Activated naive CD4-positive, alpha-beta T cell treated with anti-CD3 and anti-CD28 coated beads, Interleukin-2, amount 10 ng/mL, durations not matched to agents 7 days and 5 days (primary cell): ENCODE measurements at regions not wholly inside any gene's neighbourhood (a gene's known extent, or its start where the extent isn't known, plus 50 kb on each side); places are given as distances from the start of the nearest gene placed in this dataset.
"Not testable (repeated sequence)": the region's sequence is repeated elsewhere in the genome, so short reads cannot be mapped to it uniquely, and the experiment has no call there.

Experiments used
- CTCF ChIA-PET: fragments of 350-600 bp; sonication (Branson Sonifier 250); formaldehyde crosslinking; loops from one replicate; lab custom pipeline; 2021; ENCODE audit warnings: antibody characterized with exemption; lab: Charles Lee
- DNase-seq: peaks from one replicate; pipeline ENCODE4 v3.0.0-alpha.2; 2020
- H3K27ac Mint-ChIP-seq: one replicate; pipeline ENCODE4 v1.8.0; 2021; ENCODE audit warnings: mild to moderate bottlenecking, moderate library complexity, mixed read lengths
- H3K27me3 Mint-ChIP-seq: one replicate; pipeline ENCODE4 v1.8.0; 2021; ENCODE audit warnings: mild to moderate bottlenecking, mixed read lengths
- H3K36me3 Mint-ChIP-seq: one replicate; pipeline ENCODE4 v1.8.0; 2021; ENCODE audit warnings: mixed read lengths
- H3K4me1 Mint-ChIP-seq: one replicate; pipeline ENCODE4 v1.8.0; 2021; ENCODE audit warnings: mixed read lengths
- H3K4me3 Mint-ChIP-seq: one replicate; pipeline ENCODE4 v1.8.0; 2021; ENCODE audit warnings: mild to moderate bottlenecking, moderate library complexity, mixed read lengths
- H3K9me3 Mint-ChIP-seq: one replicate; pipeline ENCODE4 v1.8.0; 2021; ENCODE audit warnings: mixed read lengths

DNA sequence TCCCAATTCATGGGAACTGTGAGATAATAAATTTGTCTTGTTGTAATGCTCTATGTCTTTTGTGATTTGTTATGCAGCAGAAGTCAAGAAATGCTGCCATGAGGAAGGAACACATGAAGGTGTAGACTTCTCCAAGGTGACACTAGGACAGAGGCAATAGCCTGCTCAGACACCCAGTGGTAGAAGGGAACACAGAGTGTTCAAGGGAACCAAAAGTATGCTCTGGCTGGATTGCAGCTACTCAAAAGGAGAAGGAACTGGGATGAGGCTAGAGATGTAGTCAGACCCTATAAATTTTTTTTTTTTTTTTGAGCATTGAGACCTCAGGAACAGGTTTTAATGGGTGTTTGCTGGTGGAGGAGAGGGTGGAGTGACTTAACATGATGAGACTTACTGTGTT, 232.5 kb downstream of the PARP8 start:
- no peaks in the 10 kb centered on the region for H3K4me1 Mint-ChIP-seq
- H3K36me3 Mint-ChIP-seq: no peaks in the 10 kb centered on the region
- no peak for DNase-seq
- no peak overlapping the region for H3K4me3 Mint-ChIP-seq
- no peaks in the 10 kb centered on the region for H3K9me3 Mint-ChIP-seq
- no peak overlapping the region for H3K27ac Mint-ChIP-seq
- CTCF ChIA-PET: no interaction called here
- H3K27me3 Mint-ChIP-seq: no peaks in the 10 kb centered on the region

DNA sequence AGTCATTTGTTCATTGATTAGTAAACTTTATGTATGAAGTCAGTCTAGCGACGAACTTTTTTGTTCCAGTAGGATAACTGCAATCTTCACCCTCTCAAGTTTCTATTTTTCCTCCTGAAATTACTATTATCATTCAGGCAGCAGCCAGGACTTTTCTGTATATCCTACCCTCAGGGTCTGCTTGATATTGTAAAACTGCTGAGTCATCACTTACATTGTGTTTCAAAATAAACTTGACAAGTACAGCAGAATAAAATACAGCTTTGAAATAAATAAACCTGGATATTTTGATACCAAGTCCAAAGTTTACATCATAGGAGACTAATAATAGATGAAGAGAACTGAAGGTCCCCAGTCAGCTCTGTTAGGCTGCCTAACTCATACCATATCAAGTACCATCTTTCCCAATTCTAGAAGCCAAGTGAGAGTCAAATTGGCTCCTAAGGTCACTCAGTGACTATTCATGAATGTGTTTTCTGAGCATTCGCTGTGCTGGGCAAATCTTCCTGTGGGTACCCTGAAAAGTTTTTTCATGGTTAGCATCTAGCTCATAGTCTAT, 234.6 kb downstream of the PARP8 start:
- CTCF ChIA-PET: no interaction called here
- Mint-ChIP-seq H3K9me3 (no peaks in the 10 kb centered on the region), H3K4me3 (no peak overlapping the region)

DNA sequence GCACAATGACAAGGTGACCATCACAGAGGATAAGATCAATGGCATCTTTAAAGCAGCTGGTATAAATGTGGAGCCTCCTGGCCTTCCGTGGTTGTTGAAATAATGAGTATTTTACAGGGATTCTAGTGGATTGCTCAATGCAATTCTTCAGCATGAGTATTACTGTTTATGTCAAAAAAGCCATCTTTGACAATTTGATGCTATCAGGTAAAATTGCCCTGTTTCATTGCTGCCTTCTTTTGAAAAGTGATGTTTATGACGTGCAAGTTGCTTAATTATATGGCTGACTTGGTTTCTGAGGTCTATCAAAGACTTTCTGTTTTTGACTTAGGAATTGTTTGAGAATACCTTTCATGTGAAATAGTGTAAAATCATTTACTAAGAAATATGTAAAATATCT, 237.2 kb downstream of the PARP8 start:
- CTCF ChIA-PET: no interaction called here
- Mint-ChIP-seq H3K9me3 (no peaks in the 10 kb centered on the region), H3K4me3 (no peak overlapping the region), H3K27ac (no peak overlapping the region), H3K27me3 (no peaks in the 10 kb centered on the region), H3K36me3 (no peaks in the 10 kb centered on the region), H3K4me1 (no peaks in the 10 kb centered on the region)
- DNase-seq: no peak

More for the DNA sequence above, 234.6 kb downstream of the PARP8 start:
- Mint-ChIP-seq H3K27ac (no peak overlapping the region), H3K27me3 (no peaks in the 10 kb centered on the region), H3K36me3 (no peaks in the 10 kb centered on the region), H3K4me1 (no peaks in the 10 kb centered on the region)
- DNase-seq: no peak

DNA sequence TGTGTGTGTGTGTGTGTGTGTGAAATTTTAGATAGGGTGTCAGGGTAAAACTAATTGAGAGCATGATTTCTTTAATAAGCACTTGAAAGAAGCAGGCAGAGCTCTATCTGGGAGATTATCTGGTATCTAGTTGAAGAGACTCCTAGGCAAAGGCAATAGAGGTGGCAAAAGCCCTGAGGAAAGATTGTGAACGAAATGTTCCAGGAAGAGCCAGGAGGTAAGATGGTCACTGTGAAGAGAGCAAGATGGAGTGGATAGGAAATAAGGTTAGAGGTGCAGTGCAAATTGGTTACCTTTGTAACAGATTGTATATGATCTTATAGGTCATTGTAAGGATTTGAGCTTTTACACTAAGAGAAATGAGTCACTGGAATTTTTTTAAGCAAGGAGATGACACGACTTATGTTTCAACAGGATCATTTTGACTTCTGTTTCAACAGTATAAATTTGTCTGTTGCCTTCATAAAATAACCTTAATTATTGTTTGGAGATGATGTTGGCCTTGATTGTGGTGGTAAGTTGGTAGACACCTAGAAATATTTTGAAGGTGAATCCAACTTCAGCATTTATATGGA, 239.6 kb downstream of the PARP8 start:
- H3K4me3 Mint-ChIP-seq: no peak overlapping the region
- peaks cover 5% of the 10 kb centered on the region for H3K27me3 Mint-ChIP-seq
- no peaks in the 10 kb centered on the region for H3K9me3 Mint-ChIP-seq
- CTCF ChIA-PET: no interaction called here
- no peaks in the 10 kb centered on the region for H3K4me1 Mint-ChIP-seq
- no peak for DNase-seq
- H3K27ac Mint-ChIP-seq: no peak overlapping the region
- H3K36me3 Mint-ChIP-seq: no peaks in the 10 kb centered on the region

DNA sequence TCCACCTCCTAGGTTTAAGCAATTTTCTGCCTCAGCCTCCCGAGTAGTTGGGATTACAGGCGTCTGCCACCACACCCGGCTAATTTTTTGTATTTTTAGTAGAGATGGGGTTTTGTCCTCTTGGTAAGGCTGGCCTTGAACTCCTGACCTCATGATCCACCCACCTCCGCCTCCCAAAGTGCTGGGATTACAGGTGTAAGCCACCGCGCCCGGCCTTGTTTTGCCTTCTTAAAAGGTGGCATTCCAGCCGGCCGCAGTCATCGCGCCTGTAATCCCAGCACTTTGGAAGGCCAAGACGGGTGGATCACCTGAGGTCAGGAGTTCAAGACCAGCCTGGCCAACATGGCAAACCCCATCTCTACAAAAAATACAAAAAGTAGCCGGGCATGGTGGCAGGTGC, 253.7 kb downstream of the PARP8 start:
- DNase-seq, H3K27ac Mint-ChIP-seq, H3K9me3 Mint-ChIP-seq, CTCF ChIA-PET, H3K27me3 Mint-ChIP-seq, H3K4me1 Mint-ChIP-seq, H3K36me3 Mint-ChIP-seq, H3K4me3 Mint-ChIP-seq: not testable (repeated sequence)

DNA sequence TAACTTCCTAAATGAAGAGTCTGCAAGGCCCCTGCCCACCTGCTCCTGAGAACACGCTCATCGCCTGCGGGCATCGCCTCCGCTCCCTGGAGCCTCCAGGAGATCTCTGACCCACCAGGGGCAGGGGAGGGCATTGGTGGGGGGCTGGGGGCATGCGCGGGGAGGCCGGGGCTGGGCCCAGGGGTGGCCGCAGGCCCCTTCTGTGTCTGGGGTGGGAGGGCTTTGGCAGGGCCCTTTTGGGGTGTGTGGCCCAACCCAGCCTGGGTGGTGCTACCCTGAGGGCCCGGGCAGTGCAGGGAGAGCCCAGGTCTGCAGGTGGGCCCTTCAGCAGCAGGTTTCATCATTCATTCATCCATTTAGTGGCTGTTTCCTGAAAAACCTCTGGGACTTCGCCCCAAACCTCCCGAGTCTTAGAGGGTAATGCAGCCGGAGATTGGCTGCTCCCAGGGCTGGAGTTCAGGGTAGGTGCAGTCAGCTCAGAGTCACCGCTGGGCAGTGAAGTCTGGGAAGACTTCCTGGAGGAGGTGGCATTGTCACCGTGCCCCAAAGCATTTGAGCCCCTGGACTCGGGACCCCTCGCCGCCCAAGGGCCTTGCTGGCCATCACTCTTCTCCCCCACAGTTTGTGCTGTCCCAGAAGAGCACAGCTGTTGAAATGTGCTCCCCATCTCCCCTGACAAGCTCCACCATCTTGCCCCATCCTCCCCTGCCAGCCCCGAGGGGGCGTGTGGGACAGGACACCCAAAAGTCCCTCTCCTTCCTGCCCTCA, 255.1 kb downstream of the PARP8 start:
- no peak for DNase-seq
- H3K27me3 Mint-ChIP-seq: no peaks in the 10 kb centered on the region
- no peaks in the 10 kb centered on the region for H3K4me1 Mint-ChIP-seq
- CTCF ChIA-PET: no interaction called here
- H3K9me3 Mint-ChIP-seq: no peaks in the 10 kb centered on the region
- no peak overlapping the region for H3K27ac Mint-ChIP-seq
- no peaks in the 10 kb centered on the region for H3K36me3 Mint-ChIP-seq
- no peak overlapping the region for H3K4me3 Mint-ChIP-seq

DNA sequence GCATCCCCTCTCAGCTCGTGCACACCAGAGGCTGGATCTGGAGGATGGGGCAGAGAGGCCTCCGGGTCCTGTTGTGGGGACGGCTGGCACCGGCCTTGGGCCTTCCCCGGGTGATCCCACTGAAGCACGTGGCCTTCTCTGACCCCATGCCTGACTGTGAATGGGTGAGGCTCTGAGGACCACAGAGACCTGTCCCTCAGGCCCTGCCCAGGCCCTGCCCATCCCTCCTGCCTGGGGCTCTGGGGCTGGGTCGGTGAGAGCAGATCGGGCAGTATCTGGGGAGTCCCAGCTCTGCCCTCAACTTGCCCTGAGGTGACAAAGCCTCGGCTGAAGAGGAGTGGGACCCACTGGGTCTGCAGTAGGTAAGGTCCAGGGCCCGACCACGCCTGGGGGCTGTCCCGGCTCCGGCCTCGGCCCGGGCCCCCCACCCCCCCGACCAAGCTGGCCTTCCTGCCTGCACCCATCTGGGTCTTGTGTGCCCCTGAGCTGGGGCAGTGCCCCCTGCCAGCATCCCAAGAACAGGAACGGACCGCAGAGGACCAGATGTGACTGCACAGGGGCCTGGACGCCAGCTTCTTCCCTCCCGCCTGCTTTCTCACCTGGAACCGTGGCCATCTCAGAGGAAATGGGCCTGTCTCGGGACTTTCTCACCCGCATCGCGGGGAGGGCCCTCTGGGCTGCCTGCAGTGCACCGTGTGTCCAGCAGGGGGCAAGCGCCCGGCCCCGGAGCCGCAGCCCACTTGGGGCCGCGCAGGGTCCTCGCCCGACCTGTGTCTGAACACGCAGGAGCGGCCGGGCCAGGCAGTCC, 255.9 kb downstream of the PARP8 start:
- H3K4me1 Mint-ChIP-seq, CTCF ChIA-PET, H3K4me3 Mint-ChIP-seq, H3K27me3 Mint-ChIP-seq, H3K9me3 Mint-ChIP-seq, DNase-seq, H3K27ac Mint-ChIP-seq, H3K36me3 Mint-ChIP-seq: not testable (repeated sequence)

DNA sequence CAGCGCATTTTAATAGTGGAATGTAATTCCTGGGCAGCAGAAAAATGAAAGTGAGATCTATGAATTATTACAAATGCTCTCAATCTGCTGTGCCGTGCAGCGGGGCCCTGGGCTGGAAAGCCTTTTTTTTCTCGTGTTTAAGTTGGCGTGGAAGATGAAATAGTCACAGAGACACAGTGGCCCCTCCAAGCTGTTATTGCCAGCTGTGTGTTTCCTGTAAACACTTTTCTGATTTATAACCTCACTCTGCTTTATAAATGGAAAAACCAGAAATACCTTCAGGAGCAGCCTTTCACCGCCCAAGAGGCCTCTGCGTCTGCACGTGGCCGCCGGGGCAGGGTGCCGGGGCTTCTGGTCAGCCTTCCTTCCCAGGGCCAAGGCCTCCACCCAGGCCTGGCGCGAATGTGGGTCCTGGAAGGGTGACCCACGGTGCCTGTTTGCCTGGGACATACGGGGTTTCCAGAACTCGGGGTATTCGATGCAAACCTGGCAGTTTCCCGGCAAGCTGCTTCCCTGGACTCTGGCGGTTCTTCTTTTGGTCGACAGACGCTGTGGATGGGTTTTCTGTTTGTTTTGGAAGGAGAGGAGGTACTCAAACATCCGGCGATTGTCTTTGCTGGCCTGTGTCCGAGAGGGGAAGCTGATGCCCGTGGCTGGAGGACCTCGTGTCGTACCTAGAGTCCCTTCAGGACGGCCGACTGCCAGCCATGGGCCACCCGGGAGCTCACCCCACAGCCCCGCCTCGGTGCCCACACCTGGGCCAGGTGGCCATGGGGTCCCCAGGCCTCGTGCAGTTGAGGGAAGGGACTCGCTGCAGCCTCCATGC, 256.7 kb downstream of the PARP8 start:
- no peaks in the 10 kb centered on the region for H3K27me3 Mint-ChIP-seq
- H3K9me3 Mint-ChIP-seq: no peaks in the 10 kb centered on the region
- no peaks in the 10 kb centered on the region for H3K4me1 Mint-ChIP-seq
- DNase-seq: no peak
- no peaks in the 10 kb centered on the region for H3K36me3 Mint-ChIP-seq
- H3K27ac Mint-ChIP-seq: no peak overlapping the region
- H3K4me3 Mint-ChIP-seq: no peak overlapping the region
- CTCF ChIA-PET: no interaction called here

DNA sequence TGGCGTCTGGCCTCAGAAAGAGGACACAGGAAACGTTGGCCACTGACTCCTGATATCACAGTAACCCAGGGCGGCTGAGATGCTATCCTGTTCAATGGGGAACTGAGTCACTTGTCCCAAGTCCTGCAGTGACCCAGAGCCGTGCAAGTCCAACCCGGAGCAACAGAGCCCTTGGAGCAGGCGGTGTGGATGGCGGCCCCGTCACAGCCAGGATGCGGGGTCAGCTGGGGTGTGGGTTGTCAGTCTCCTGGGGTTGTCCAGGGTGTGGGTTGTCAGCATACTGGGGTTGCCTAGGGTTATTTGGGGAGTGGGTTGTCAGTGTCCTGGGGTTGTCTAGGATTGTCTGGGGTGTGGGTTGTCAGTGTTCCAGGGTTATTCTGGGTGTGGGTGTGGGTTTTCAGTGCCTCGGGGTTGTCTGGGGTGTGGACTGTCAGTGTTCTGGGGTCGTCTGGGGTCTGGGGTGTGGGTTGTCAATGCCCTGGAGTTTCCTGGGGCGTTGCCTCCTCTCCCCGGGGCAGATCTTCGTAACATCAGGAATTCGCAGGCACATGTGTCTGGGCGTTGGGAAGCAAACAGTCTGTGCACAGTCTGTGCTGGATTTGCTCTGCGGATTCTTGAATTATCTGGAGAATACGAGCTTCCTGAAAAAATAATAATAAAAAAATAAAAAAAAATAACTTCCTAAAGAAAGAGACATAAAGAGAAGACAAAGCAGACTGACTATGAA, 257.5 kb downstream of the PARP8 start:
- DNase-seq: no peak
- H3K9me3 Mint-ChIP-seq: no peaks in the 10 kb centered on the region
- no peaks in the 10 kb centered on the region for H3K36me3 Mint-ChIP-seq
- H3K27me3 Mint-ChIP-seq: no peaks in the 10 kb centered on the region
- no peak overlapping the region for H3K27ac Mint-ChIP-seq
- no peaks in the 10 kb centered on the region for H3K4me1 Mint-ChIP-seq
- CTCF ChIA-PET: no interaction called here
- no peak overlapping the region for H3K4me3 Mint-ChIP-seq

DNA sequence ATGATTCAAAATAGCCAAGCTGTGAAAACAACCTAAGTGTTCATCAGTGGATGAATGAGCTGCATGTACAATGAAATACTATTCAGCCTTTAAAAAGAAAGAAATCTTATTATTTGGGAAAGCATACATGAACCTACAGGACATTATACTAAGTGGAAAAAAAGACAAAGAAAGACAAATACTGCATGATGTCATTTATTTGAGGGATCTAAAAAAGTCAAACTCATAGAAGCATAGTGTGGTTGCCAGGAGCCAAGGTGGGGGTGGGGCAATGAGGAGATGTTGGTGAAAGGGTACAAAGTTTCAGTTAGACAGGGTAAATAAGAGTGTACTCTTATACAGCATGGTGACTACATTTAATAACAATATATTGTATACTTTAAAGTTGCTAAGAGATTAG, 261.5 kb downstream of the PARP8 start:
- H3K27me3 Mint-ChIP-seq: no peaks in the 10 kb centered on the region
- no peak overlapping the region for H3K27ac Mint-ChIP-seq
- no peaks in the 10 kb centered on the region for H3K9me3 Mint-ChIP-seq
- CTCF ChIA-PET: no interaction called here
- no peak overlapping the region for H3K4me3 Mint-ChIP-seq
- H3K4me1 Mint-ChIP-seq: no peaks in the 10 kb centered on the region
- no peaks in the 10 kb centered on the region for H3K36me3 Mint-ChIP-seq
- no peak for DNase-seq

DNA sequence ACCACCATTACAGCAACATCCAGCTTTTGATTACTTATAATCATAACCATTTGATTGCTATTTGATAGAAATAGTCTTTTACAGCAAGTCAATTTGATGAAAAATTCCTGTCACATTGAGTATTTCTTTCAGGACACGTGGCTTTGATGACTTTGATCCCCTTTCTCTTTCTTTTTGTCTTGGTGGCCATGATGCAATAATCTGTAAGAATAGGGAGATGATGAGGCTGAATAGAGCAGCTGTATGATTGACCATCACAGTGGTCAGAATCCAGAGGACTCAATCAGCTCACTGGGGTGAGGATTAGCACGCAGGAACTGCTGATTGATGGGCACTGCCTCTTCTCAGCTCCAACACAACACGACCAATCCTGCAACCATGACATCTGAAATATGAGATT, 262.7 kb downstream of the PARP8 start:
- H3K9me3 Mint-ChIP-seq: no peaks in the 10 kb centered on the region
- CTCF ChIA-PET: interaction anchor here (0.6 to 1.3 kb wide), 2 partner anchors 9 to 410 kb away, joined by 3 read pairs; no protein-coding TSS in a partner anchor
- H3K4me1 Mint-ChIP-seq: no peaks in the 10 kb centered on the region
- no peaks in the 10 kb centered on the region for H3K36me3 Mint-ChIP-seq
- no peak for DNase-seq
- no peak overlapping the region for H3K27ac Mint-ChIP-seq
- no peak overlapping the region for H3K4me3 Mint-ChIP-seq
- no peaks in the 10 kb centered on the region for H3K27me3 Mint-ChIP-seq

DNA sequence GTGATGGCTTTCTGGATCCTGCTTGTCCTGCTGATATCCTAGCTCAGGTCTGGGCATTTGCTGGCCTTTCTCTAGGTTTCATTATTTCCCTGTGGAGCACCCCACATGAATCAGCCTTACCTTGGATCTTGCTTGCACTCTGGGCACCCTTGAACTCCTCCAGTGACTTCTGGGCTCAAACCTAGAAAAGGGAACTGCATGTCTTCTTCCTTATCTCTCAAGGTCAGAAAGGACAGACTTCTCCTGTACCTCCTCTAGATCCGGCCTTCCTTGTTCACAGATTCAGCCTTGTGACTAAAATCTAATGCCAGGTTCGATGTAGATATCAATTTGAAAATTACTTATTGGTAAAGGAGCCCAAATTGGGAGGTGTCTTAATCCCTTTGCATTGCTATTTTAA, 267.9 kb downstream of the PARP8 start:
- CTCF ChIA-PET: no interaction called here
- H3K4me3 Mint-ChIP-seq: no peak overlapping the region
- H3K9me3 Mint-ChIP-seq: no peaks in the 10 kb centered on the region
- DNase-seq: no peak
- no peaks in the 10 kb centered on the region for H3K27me3 Mint-ChIP-seq
- no peak overlapping the region for H3K27ac Mint-ChIP-seq
- no peaks in the 10 kb centered on the region for H3K4me1 Mint-ChIP-seq
- H3K36me3 Mint-ChIP-seq: no peaks in the 10 kb centered on the region

DNA sequence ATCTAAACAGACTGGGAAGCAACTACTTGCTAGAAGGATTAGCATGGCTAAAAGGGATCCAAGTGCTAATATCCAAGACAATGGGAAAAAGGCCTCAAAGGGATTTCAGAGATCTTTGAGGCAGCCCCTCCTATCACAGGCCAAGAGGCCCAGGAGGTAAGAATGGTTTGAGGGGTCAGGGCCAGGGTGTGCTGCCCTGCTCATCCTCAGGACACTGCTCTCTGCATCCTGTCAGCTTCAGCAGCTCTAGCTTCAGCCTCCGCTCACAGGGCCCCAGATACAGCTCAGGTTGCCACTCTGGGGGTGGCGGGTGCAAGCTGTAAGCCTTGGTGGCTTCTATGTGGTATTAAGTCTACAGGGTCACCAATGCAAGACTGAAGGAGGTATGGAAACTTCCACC, 278.7 kb downstream of the PARP8 start:
- Mint-ChIP-seq H3K27me3 (no peaks in the 10 kb centered on the region), H3K4me1 (no peaks in the 10 kb centered on the region), H3K9me3 (no peaks in the 10 kb centered on the region), H3K27ac (no peak overlapping the region), H3K36me3 (no peaks in the 10 kb centered on the region), H3K4me3 (no peak overlapping the region)
- CTCF ChIA-PET: no interaction called here
- DNase-seq: no peak
